Thymus (tissue), 11 donors: ENCODE measurements at regions not wholly inside any gene's neighbourhood (a gene's known extent, or its start where the extent isn't known, plus 50 kb on each side); places are given as distances from the start of the nearest gene placed in this dataset.

Source experiments
- DNase-seq, 9 donors: peaks; one replicate each; pipeline ENCODE4 v3.0.0-alpha.2; 2013; ENCODE audit warnings: low spot score in 9 of 9, low read depth in 6 of 9, missing footprints in 1 of 9
- H3K27ac ChIP-seq, 2 donors: one replicate each; pipeline ENCODE4 v1.5.1; 2013; ENCODE audit warnings: control low read depth in 1 of 2, low read depth in 1 of 2, low read length in 1 of 2, mild to moderate bottlenecking in 1 of 2, moderate library complexity in 1 of 2
- H3K27me3 ChIP-seq, 2 donors: one replicate each; pipeline ENCODE4 v1.5.1; 2013; ENCODE audit warnings: low read length in 1 of 2; ENCODE audit not compliant: control insufficient read depth in 2 of 2, insufficient read depth in 1 of 2
- H3K36me3 ChIP-seq, 2 donors: one replicate each; pipeline ENCODE4 v1.5.1; 2013; ENCODE audit warnings: low read length in 1 of 2, mild to moderate bottlenecking in 1 of 2, moderate library complexity in 1 of 2; ENCODE audit not compliant: control insufficient read depth in 2 of 2, insufficient read depth in 2 of 2
- H3K4me1 ChIP-seq, 2 donors: one replicate each; pipeline ENCODE4 v1.5.1; 2013; ENCODE audit warnings: low read length in 2 of 2; ENCODE audit not compliant: control insufficient read depth in 2 of 2, insufficient read depth in 2 of 2
- H3K4me3 ChIP-seq, 2 donors: one replicate each; pipeline ENCODE4 v1.5.1; 2013; ENCODE audit warnings: low read length in 2 of 2, control low read depth in 1 of 2, mild to moderate bottlenecking in 1 of 2
- H3K9me3 ChIP-seq, 2 donors: one replicate each; pipeline ENCODE4 v1.5.1; 2013; ENCODE audit warnings: low read length in 1 of 2, mild to moderate bottlenecking in 1 of 2; ENCODE audit not compliant: control insufficient read depth in 2 of 2, insufficient read depth in 1 of 2
- WGBS: extraction: QIAGEN DNeasy Blood & Tissue Kit; methylation state at CpG from one replicate; pipeline ENCODE4 v1.1.7; 2013; 5-methylcytosine and 5-hydroxymethylcytosine counted together
- donor health status: healthy.

- H3K27ac ChIP-seq: no peak overlapping the region
- no peaks in the 10 kb centered on the region for H3K9me3 ChIP-seq
- H3K27me3 ChIP-seq: peaks cover 0 to 7% of the 10 kb centered on the region in 2 donors
- H3K4me1 ChIP-seq: no peaks in the 10 kb centered on the region
- 79% methylated on average over 5 of the region's 5 CpGs for WGBS
- DNase-seq: no peak
- H3K4me3 ChIP-seq: no peak overlapping the region
- no peaks in the 10 kb centered on the region for H3K36me3 ChIP-seq
Observed at GRCh38 chr16:51759999-51760398, 608.9 kb upstream of the SALL1 start.

GRCh38 chr16:51759329-51759728, 608.3 kb upstream of the SALL1 start:
- peaks cover 0 to 9% of the 10 kb centered on the region in 2 donors for H3K27me3 ChIP-seq
- H3K9me3 ChIP-seq: no peaks in the 10 kb centered on the region
- H3K36me3 ChIP-seq: no peaks in the 10 kb centered on the region
- no peak for DNase-seq
- no peak overlapping the region for H3K27ac ChIP-seq
- no peaks in the 10 kb centered on the region for H3K4me1 ChIP-seq
- WGBS: 30% methylated on average over 4 of the region's 4 CpGs
- no peak overlapping the region for H3K4me3 ChIP-seq

GRCh38 chr16:51757921-51758479, 606.9 kb upstream of the SALL1 start:
- 86% methylated on average over 2 of the region's 2 CpGs for WGBS
- Histone ChIP-seq H3K4me3 (no peak overlapping the region), H3K27ac (no peak overlapping the region), H3K4me1 (no peaks in the 10 kb centered on the region), H3K27me3 (peaks cover 0 to 9% of the 10 kb centered on the region in 2 donors), H3K36me3 (no peaks in the 10 kb centered on the region), H3K9me3 (no peaks in the 10 kb centered on the region)
- no peak for DNase-seq

GRCh38 chr16:51757505-51757904, 606.4 kb upstream of the SALL1 start:
- DNase-seq: no peak
- WGBS: 94% methylated on average over 6 of the region's 6 CpGs
- Histone ChIP-seq H3K27me3 (peaks cover 0 to 7% of the 10 kb centered on the region in 2 donors), H3K4me3 (no peak overlapping the region), H3K27ac (no peak overlapping the region), H3K9me3 (no peaks in the 10 kb centered on the region), H3K4me1 (no peaks in the 10 kb centered on the region), H3K36me3 (no peaks in the 10 kb centered on the region)

GRCh38 chr16:51757124-51757470, 606.0 kb upstream of the SALL1 start:
- H3K4me1 ChIP-seq: no peaks in the 10 kb centered on the region
- H3K27me3 ChIP-seq: peaks cover 0 to 5% of the 10 kb centered on the region in 2 donors
- 93% methylated on average over 7 of the region's 7 CpGs for WGBS
- H3K27ac ChIP-seq: no peak overlapping the region
- no peak for DNase-seq
- H3K9me3 ChIP-seq: no peaks in the 10 kb centered on the region
- no peak overlapping the region for H3K4me3 ChIP-seq
- no peaks in the 10 kb centered on the region for H3K36me3 ChIP-seq

- Histone ChIP-seq H3K9me3 (no peaks in the 10 kb centered on the region), H3K4me1 (no peaks in the 10 kb centered on the region), H3K4me3 (no peak overlapping the region), H3K27ac (no peak overlapping the region), H3K36me3 (no peaks in the 10 kb centered on the region), H3K27me3 (peaks cover 0 to 5% of the 10 kb centered on the region in 2 donors)
- DNase-seq: no peak
- WGBS: 50% methylated on average over 14 of the region's 14 CpGs
Observed at GRCh38 chr16:51756447-51757123, 605.5 kb upstream of the SALL1 start.

GRCh38 chr16:51755577-51756355, 604.7 kb upstream of the SALL1 start:
- Histone ChIP-seq H3K36me3 (no peaks in the 10 kb centered on the region), H3K9me3 (no peaks in the 10 kb centered on the region), H3K4me3 (no peak overlapping the region), H3K27ac (no peak overlapping the region), H3K27me3 (peaks cover 0 to 3% of the 10 kb centered on the region in 2 donors), H3K4me1 (no peaks in the 10 kb centered on the region)
- DNase-seq: no peak
- 77% methylated on average over 4 of the region's 4 CpGs for WGBS

GRCh38 chr16:51755039-51755501, 604.0 kb upstream of the SALL1 start:
- Histone ChIP-seq H3K36me3 (no peaks in the 10 kb centered on the region), H3K27ac (no peak overlapping the region), H3K4me1 (no peaks in the 10 kb centered on the region), H3K4me3 (no peak overlapping the region), H3K9me3 (no peaks in the 10 kb centered on the region), H3K27me3 (peaks cover 0 to 3% of the 10 kb centered on the region in 2 donors)
- WGBS: 37% methylated on average over 12 of the region's 12 CpGs
- DNase-seq: no peak

- 71% methylated on average over 1 of the region's 1 CpG for WGBS
- no peak overlapping the region for H3K4me3 ChIP-seq
- H3K27me3 ChIP-seq: peaks cover 0 to 3% of the 10 kb centered on the region in 2 donors
- no peaks in the 10 kb centered on the region for H3K9me3 ChIP-seq
- no peaks in the 10 kb centered on the region for H3K36me3 ChIP-seq
- no peak for DNase-seq
- H3K27ac ChIP-seq: no peak overlapping the region
- no peaks in the 10 kb centered on the region for H3K4me1 ChIP-seq
Observed at GRCh38 chr16:51753467-51754127, 602.5 kb upstream of the SALL1 start.
